ENCODE measurements at regions not wholly inside any gene's neighbourhood (a gene's known extent, or its start where the extent isn't known, plus 50 kb on each side); places are given as distances from the start of the nearest gene placed in this dataset.

DNA sequence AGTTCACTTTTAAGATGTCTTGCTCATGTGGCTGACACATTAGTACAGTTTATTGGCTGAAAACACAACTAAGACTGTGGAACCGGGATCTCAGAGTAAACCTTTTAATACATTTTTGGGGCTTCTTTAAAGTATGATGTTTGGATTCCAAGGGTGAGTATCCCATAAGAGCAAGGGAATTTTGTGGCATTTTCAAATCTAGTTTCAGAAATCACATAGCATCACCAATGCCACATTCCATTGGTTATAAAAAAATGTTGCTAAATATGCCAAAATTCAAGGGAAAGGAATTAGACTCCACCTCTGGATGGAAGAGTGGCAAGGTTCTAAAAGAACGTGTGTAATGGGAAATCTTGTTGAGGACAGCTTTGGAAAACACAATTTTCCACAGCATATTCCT, 338.6 kb downstream of the COL12A1 start:
- no peak overlapping the region for H3K4me2 ChIP-seq (ENCODE audit: low read length)
- H3K9me3 ChIP-seq (ENCODE audit: low read length), result no peaks in the 10 kb centered on the region
- BruUV-seq (replicated peaks), result no TSS peak
- no peaks in the 10 kb centered on the region for H3K9me2 ChIP-seq (ENCODE audit: insufficient read depth, low read length)
- H3K4me3 ChIP-seq (ENCODE audit: low read depth, low read length, poor library complexity, severe bottlenecking), result no peak overlapping the region
- CTCF ChIA-PET (ENCODE audit: unreplicated experiment), result no interaction called here
- TF ChIP-seq EZH2phosphoT487 (IDR thresholded peaks at IDR 0.05; ENCODE audit: borderline replicate concordance, low read depth, low read length), result no peak
- TF ChIP-seq, protein P1, sequence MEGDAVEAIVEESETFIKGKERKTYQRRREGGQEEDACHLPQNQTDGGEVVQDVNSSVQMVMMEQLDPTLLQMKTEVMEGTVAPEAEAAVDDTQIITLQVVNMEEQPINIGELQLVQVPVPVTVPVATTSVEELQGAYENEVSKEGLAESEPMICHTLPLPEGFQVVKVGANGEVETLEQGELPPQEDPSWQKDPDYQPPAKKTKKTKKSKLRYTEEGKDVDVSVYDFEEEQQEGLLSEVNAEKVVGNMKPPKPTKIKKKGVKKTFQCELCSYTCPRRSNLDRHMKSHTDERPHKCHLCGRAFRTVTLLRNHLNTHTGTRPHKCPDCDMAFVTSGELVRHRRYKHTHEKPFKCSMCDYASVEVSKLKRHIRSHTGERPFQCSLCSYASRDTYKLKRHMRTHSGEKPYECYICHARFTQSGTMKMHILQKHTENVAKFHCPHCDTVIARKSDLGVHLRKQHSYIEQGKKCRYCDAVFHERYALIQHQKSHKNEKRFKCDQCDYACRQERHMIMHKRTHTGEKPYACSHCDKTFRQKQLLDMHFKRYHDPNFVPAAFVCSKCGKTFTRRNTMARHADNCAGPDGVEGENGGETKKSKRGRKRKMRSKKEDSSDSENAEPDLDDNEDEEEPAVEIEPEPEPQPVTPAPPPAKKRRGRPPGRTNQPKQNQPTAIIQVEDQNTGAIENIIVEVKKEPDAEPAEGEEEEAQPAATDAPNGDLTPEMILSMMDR (conservative IDR thresholded peaks at IDR 0.05; ENCODE audit: low read length), result no peak
- no peaks in the 10 kb centered on the region for H3K36me3 ChIP-seq (ENCODE audit: insufficient read depth, low read length)
- intact Hi-C loops (cut with micrococcal nuclease; ENCODE audit: unreplicated experiment), result no loop called here
- no peak overlapping the region for H2AFZ ChIP-seq (ENCODE audit: low read length)
- no peak for DNase-seq (ENCODE audit: low spot score)
- no peaks in the 10 kb centered on the region for H3K4me1 ChIP-seq (ENCODE audit: insufficient read depth, low read length, poor library complexity, severe bottlenecking)
- POLR2A ChIA-PET, result no interaction called here
- H4K20me1 ChIP-seq (ENCODE audit: insufficient read depth, low read length), result no peaks in the 10 kb centered on the region
- no peak overlapping the region for H3K27ac ChIP-seq (ENCODE audit: low read depth, low read length, poor library complexity, severe bottlenecking)
- H3K79me2 ChIP-seq (ENCODE audit: insufficient read depth, low read depth, low read length), result no peaks in the 10 kb centered on the region

DNA sequence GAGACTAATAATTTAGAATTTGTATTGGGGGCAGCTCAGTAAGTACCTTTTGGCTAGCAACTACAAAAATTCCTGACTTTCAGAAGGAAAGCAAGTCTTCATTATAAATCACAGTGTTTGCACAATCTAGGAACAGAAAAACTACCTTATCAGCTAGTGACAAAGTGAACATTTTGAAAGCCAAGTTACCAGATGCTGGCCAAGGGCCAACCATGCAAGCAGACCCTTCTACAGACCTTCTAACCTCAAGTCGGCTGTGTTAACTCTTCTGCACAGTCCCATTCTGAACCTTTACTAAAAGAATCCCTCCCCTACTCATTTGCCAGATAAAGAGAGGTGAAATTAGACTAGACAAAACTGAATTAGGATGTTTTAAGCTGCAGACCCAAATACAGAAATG, 341.9 kb downstream of the COL12A1 start:
- Histone ChIP-seq H4K20me1 (ENCODE audit: insufficient read depth, low read length) (no peaks in the 10 kb centered on the region), H3K9me3 (ENCODE audit: low read length) (no peaks in the 10 kb centered on the region), H3K4me2 (ENCODE audit: low read length) (no peak overlapping the region), H3K36me3 (ENCODE audit: insufficient read depth, low read length) (no peaks in the 10 kb centered on the region), H3K79me2 (ENCODE audit: insufficient read depth, low read depth, low read length) (no peaks in the 10 kb centered on the region), H3K9me2 (ENCODE audit: insufficient read depth, low read length) (no peaks in the 10 kb centered on the region), H3K4me1 (ENCODE audit: insufficient read depth, low read length, poor library complexity, severe bottlenecking) (no peaks in the 10 kb centered on the region), H2AFZ (ENCODE audit: low read length) (no peak overlapping the region), H3K4me3 (ENCODE audit: low read depth, low read length, poor library complexity, severe bottlenecking) (no peak overlapping the region), H3K27ac (ENCODE audit: low read depth, low read length, poor library complexity, severe bottlenecking) (no peak overlapping the region)
- no peak for DNase-seq (ENCODE audit: low spot score)
- intact Hi-C loops (cut with micrococcal nuclease; ENCODE audit: unreplicated experiment), result no loop called here
- ChIA-PET CTCF (ENCODE audit: unreplicated experiment) (no interaction called here), POLR2A (interaction anchor here (0.6 kb wide), 1 partner anchor 362 kb away, joined by 3 read pairs; no protein-coding TSS in a partner anchor)
- no TSS peak for BruUV-seq (replicated peaks)
- TF ChIP-seq EZH2phosphoT487 (IDR thresholded peaks at IDR 0.05; ENCODE audit: borderline replicate concordance, low read depth, low read length), result no peak
- TF ChIP-seq, protein P1 (conservative IDR thresholded peaks at IDR 0.05; ENCODE audit: low read length), result no peak

DNA sequence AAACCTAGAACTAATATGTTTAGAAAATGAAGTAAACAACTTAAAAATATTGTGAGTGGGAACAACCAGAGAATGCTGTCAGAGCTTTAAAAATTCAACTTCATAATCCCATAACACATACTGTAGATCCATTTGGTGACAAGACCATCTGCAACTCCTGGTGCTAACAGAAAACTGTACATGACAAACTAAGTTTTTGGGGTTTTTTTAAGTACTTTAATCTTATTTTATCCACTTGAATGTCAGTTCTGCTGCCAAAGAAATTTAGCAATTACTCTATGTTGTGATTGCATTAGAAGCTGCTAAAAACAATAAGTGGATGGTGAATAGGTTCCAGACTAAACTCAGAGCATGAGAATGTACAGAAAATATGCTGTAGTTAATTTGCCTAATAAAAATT, 345.4 kb downstream of the COL12A1 start:
- Histone ChIP-seq H3K4me2 (ENCODE audit: low read length) (no peak overlapping the region), H3K9me2 (ENCODE audit: insufficient read depth, low read length) (no peaks in the 10 kb centered on the region), H2AFZ (ENCODE audit: low read length) (no peak overlapping the region), H3K4me1 (ENCODE audit: insufficient read depth, low read length, poor library complexity, severe bottlenecking) (no peaks in the 10 kb centered on the region), H4K20me1 (ENCODE audit: insufficient read depth, low read length) (no peaks in the 10 kb centered on the region), H3K27ac (ENCODE audit: low read depth, low read length, poor library complexity, severe bottlenecking) (no peak overlapping the region), H3K79me2 (ENCODE audit: insufficient read depth, low read depth, low read length) (no peaks in the 10 kb centered on the region), H3K4me3 (ENCODE audit: low read depth, low read length, poor library complexity, severe bottlenecking) (no peak overlapping the region), H3K9me3 (ENCODE audit: low read length) (no peaks in the 10 kb centered on the region), H3K36me3 (ENCODE audit: insufficient read depth, low read length) (no peaks in the 10 kb centered on the region)
- POLR2A ChIA-PET, result interaction anchor here (0.5 to 1.0 kb wide), 2 partner anchors 37 to 224 kb away, joined by 3 read pairs; no protein-coding TSS in a partner anchor
- CTCF ChIA-PET (ENCODE audit: unreplicated experiment), result no interaction called here
- TF ChIP-seq, protein P1 (conservative IDR thresholded peaks at IDR 0.05; ENCODE audit: low read length), result no peak
- TF ChIP-seq EZH2phosphoT487 (IDR thresholded peaks at IDR 0.05; ENCODE audit: borderline replicate concordance, low read depth, low read length), result no peak
- BruUV-seq (replicated peaks), result no TSS peak
- no peak for DNase-seq (ENCODE audit: low spot score)
- intact Hi-C loops (cut with micrococcal nuclease; ENCODE audit: unreplicated experiment), result no loop called here
